Neural progenitor cell (in vitro differentiated cells): ENCODE measurements at regions not wholly inside any gene's neighbourhood (a gene's known extent, or its start where the extent isn't known, plus 50 kb on each side); places are given as distances from the start of the nearest gene placed in this dataset.

Experiments
- DNase-seq: peaks from one replicate; pipeline ENCODE4 v3.0.0-alpha.2; 2016; ENCODE audit warnings: low spot score
- H2AFZ ChIP-seq: fragments of 200-600 bp; sonication (generic); replicated peaks from 2 replicates; pipeline ENCODE4 v1.6.1; 2016; ENCODE audit warnings: antibody characterized with exemption
- H3F3A ChIP-seq: fragments of 200-600 bp; sonication (generic); 2 replicates; pipeline ENCODE4 v1.6.1; 2016; ENCODE audit warnings: antibody characterized with exemption, low read depth
- H3K27ac ChIP-seq: fragments of 200-600 bp; sonication (generic); 2 replicates; pipeline ENCODE4 v1.5.1; 2016; ENCODE audit warnings: mild to moderate bottlenecking
- H3K27me3 ChIP-seq: fragments of 200-600 bp; sonication (generic); 2 replicates; pipeline ENCODE4 v1.6.1; 2016; ENCODE audit warnings: mild to moderate bottlenecking, moderate library complexity
- H3K36me3 ChIP-seq: fragments of 200-600 bp; sonication (generic); 2 replicates; pipeline ENCODE4 v1.5.1; 2016
- H3K4me1 ChIP-seq: fragments of 200-600 bp; sonication (generic); 2 replicates; pipeline ENCODE4 v1.6.1; 2016; ENCODE audit warnings: mixed run types
- H3K4me2 ChIP-seq: fragments of 200-600 bp; sonication (generic); 2 replicates; pipeline ENCODE4 v1.6.1; 2016
- H3K4me3 ChIP-seq: fragments of 200-600 bp; sonication (generic); 2 replicates; pipeline ENCODE4 v1.5.1; 2016
- H3K79me2 ChIP-seq: fragments of 200-600 bp; sonication (generic); 2 replicates; pipeline ENCODE4 v1.6.1; 2016; ENCODE audit warnings: low read depth
- H3K9ac ChIP-seq: fragments of 200-600 bp; sonication (generic); 2 replicates; pipeline ENCODE4 v1.6.1; 2016
- H3K9me3 ChIP-seq: fragments of 200-600 bp; sonication (generic); 2 replicates; pipeline ENCODE4 v1.5.1; 2016; ENCODE audit warnings: low read depth
- H4K20me1 ChIP-seq: fragments of 200-600 bp; sonication (generic); 2 replicates; pipeline ENCODE4 v1.6.1; 2016; ENCODE audit warnings: low read depth
- H3K27ac Mint-ChIP-seq: 3 replicates; pipeline ENCODE4 v1.8.0; 2021; ENCODE audit warnings: mixed read lengths
- H3K27me3 Mint-ChIP-seq: 2 replicates; pipeline ENCODE4 v1.8.0; 2022; ENCODE audit warnings: low read depth, mild to moderate bottlenecking, inconsistent platforms, moderate library complexity, mixed read lengths; ENCODE audit not compliant: insufficient read depth
- H3K36me3 Mint-ChIP-seq: 3 replicates; pipeline ENCODE4 v1.8.0; 2021; ENCODE audit warnings: mixed read lengths
- H3K4me1 Mint-ChIP-seq: 3 replicates; pipeline ENCODE4 v1.8.0; 2021; ENCODE audit warnings: mixed read lengths
- H3K4me3 Mint-ChIP-seq: 3 replicates; pipeline ENCODE4 v1.8.0; 2021; ENCODE audit warnings: mild to moderate bottlenecking, moderate library complexity, mixed read lengths
- H3K9me3 Mint-ChIP-seq: 3 replicates; pipeline ENCODE4 v1.8.0; 2020; ENCODE audit warnings: mixed read lengths
- EZH2 ChIP-seq: fragments of 200-600 bp; sonication (generic); IDR thresholded peaks from 2 replicates; pipeline ENCODE4 v1.6.1; 2017; ENCODE audit warnings: antibody characterized with exemption, mild to moderate bottlenecking, moderate library complexity
- EZH2phosphoT487 ChIP-seq: fragments of 200-600 bp; sonication (generic); IDR thresholded peaks from 2 replicates; pipeline ENCODE4 v1.6.1; 2017; ENCODE audit warnings: antibody characterized with exemption
- TF ChIP-seq, protein P1 (sequence below): fragments of 200-600 bp; sonication (generic); IDR thresholded peaks from 2 replicates; pipeline ENCODE4 v1.5.1; 2017; ENCODE audit warnings: antibody characterized with exemption, mild to moderate bottlenecking

DNA sequence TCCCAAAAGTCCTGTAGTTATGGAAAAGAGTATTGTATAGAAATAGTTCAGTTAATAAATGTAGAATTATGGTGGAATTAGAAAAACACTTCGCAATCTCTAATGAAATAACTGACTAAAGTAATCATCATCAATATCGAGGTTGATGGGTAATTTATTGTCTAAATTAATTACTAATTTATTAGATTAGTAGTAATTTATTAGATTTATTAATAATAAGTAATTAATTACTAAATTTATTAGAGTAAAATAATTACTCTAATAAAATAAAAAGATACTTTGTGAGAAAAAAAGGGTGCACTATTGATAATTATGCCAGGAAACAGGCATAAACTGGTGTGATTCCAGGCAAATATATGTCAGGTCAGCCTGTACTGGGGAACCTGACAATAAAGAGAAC lies 455.6 kb downstream of the AASDHPPT start:
- H3K9me3 Mint-ChIP-seq, result no peaks in the 10 kb centered on the region

DNA sequence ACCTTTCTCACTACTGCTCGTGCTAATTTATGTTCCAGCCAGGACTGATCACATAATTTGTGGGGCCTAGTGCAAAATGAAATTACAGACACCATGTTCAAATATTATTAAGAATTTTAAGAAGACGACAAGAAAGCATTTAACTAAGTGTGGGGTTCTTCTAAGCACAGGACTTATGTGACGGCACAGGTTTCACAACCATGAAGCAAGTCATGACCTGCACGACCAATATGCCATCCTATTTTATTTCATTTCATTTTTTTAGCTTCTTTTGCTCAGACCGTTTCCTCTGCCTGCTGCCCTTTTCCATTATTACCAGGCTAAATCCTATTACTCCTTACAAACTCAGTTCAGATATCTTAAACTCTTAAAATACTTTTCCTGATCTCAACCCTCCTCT lies 462.5 kb downstream of the AASDHPPT start:
- Histone ChIP-seq H3K9ac (no peak overlapping the region), H3K36me3 (no peaks in the 10 kb centered on the region), H2AFZ (no peak overlapping the region), H3K4me3 (no peak overlapping the region), H3K79me2 (no peaks in the 10 kb centered on the region), H3K27me3 (no peaks in the 10 kb centered on the region), H3K4me2 (no peak overlapping the region), H3K27ac (no peak overlapping the region), H3F3A (no peaks in the 10 kb centered on the region), H3K9me3 (no peaks in the 10 kb centered on the region), H4K20me1 (no peaks in the 10 kb centered on the region), H3K4me1 (no peaks in the 10 kb centered on the region)
- H3K27ac Mint-ChIP-seq, result no peak overlapping the region
- no peak for TF ChIP-seq EZH2phosphoT487
- no peak for TF ChIP-seq EZH2
- TF ChIP-seq, protein P1, sequence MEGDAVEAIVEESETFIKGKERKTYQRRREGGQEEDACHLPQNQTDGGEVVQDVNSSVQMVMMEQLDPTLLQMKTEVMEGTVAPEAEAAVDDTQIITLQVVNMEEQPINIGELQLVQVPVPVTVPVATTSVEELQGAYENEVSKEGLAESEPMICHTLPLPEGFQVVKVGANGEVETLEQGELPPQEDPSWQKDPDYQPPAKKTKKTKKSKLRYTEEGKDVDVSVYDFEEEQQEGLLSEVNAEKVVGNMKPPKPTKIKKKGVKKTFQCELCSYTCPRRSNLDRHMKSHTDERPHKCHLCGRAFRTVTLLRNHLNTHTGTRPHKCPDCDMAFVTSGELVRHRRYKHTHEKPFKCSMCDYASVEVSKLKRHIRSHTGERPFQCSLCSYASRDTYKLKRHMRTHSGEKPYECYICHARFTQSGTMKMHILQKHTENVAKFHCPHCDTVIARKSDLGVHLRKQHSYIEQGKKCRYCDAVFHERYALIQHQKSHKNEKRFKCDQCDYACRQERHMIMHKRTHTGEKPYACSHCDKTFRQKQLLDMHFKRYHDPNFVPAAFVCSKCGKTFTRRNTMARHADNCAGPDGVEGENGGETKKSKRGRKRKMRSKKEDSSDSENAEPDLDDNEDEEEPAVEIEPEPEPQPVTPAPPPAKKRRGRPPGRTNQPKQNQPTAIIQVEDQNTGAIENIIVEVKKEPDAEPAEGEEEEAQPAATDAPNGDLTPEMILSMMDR, result no peak
- H3K4me3 Mint-ChIP-seq, result no peak overlapping the region
- no peaks in the 10 kb centered on the region for H3K9me3 Mint-ChIP-seq
- H3K36me3 Mint-ChIP-seq, result no peaks in the 10 kb centered on the region
- no peaks in the 10 kb centered on the region for H3K4me1 Mint-ChIP-seq
- H3K27me3 Mint-ChIP-seq, result no peaks in the 10 kb centered on the region
- DNase-seq, result no peak

More for the DNA sequence above, 455.6 kb downstream of the AASDHPPT start:
- Histone ChIP-seq H3F3A (no peaks in the 10 kb centered on the region), H3K4me2 (no peak overlapping the region), H3K4me3 (no peak overlapping the region), H4K20me1 (no peaks in the 10 kb centered on the region), H2AFZ (no peak overlapping the region), H3K4me1 (no peaks in the 10 kb centered on the region), H3K27me3 (no peaks in the 10 kb centered on the region), H3K9ac (no peak overlapping the region), H3K9me3 (no peaks in the 10 kb centered on the region), H3K79me2 (no peaks in the 10 kb centered on the region), H3K36me3 (no peaks in the 10 kb centered on the region), H3K27ac (no peak overlapping the region)
- H3K4me1 Mint-ChIP-seq, result no peaks in the 10 kb centered on the region
- TF ChIP-seq EZH2 (no peak), EZH2phosphoT487 (no peak)
- TF ChIP-seq, protein P1, result no peak
- H3K27ac Mint-ChIP-seq, result no peak overlapping the region
- no peak overlapping the region for H3K4me3 Mint-ChIP-seq
- no peak for DNase-seq
- no peaks in the 10 kb centered on the region for H3K36me3 Mint-ChIP-seq
- no peaks in the 10 kb centered on the region for H3K27me3 Mint-ChIP-seq

DNA sequence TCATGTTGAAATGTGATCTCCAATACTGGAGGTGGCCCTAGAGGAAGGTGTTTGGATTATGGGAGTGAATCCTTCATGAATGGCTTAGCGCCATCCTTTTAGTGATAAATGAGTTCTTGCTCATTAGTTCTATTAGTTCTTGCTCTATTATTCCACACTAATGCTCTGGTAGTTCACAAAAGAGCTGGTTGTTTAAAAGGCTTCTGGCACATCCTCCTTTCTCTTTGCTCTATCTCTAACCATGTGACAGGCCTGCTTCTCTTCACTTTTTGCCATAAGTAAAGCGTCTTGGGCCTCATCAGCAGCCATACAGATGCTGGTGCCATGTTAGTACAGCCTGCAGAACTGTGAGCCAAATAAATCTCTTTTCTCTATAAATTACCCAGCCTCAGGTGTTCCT lies 469.9 kb downstream of the GUCY1A2 start:
- no peaks in the 10 kb centered on the region for H3K36me3 Mint-ChIP-seq
- no peak overlapping the region for H3K9ac ChIP-seq
- H3K79me2 ChIP-seq, result no peaks in the 10 kb centered on the region
- no peak overlapping the region for H3K27ac ChIP-seq
- no peaks in the 10 kb centered on the region for H3K9me3 Mint-ChIP-seq
- DNase-seq, result peak; percentile 9
- H3K4me1 Mint-ChIP-seq, result no peaks in the 10 kb centered on the region
- no peak overlapping the region for H3K27ac Mint-ChIP-seq
- H3K4me3 ChIP-seq, result no peak overlapping the region
- no peak overlapping the region for H2AFZ ChIP-seq
- no peaks in the 10 kb centered on the region for H3K9me3 ChIP-seq
- no peaks in the 10 kb centered on the region for H3K4me1 ChIP-seq
- H3K4me2 ChIP-seq, result peak overlapping the region; percentile 0
- H3K36me3 ChIP-seq, result no peaks in the 10 kb centered on the region
- H3K4me3 Mint-ChIP-seq, result no peak overlapping the region
- no peaks in the 10 kb centered on the region for H4K20me1 ChIP-seq
- H3K27me3 Mint-ChIP-seq, result peaks cover 2% of the 10 kb centered on the region
- no peaks in the 10 kb centered on the region for H3K27me3 ChIP-seq
- TF ChIP-seq EZH2phosphoT487 (no peak), EZH2 (no peak)
- TF ChIP-seq, protein P1, result no peak
- no peaks in the 10 kb centered on the region for H3F3A ChIP-seq
